Liver (tissue), 8 donors: ENCODE measurements at regions not wholly inside any gene's neighbourhood (a gene's known extent, or its start where the extent isn't known, plus 50 kb on each side); places are given as distances from the start of the nearest gene placed in this dataset.

Experiments
- DNase-seq: peaks from one replicate; pipeline ENCODE4 v3.0.0-alpha.2; 2017; ENCODE audit warnings: low spot score
- H3K27ac ChIP-seq, 2 donors: one replicate each; pipeline ENCODE4 v1.7.0; 2013; ENCODE audit warnings: inconsistent platforms in 2 of 2, low read length in 2 of 2, control low read depth in 1 of 2, low read depth in 1 of 2, mild to moderate bottlenecking in 1 of 2
- H3K27me3 ChIP-seq, 4 donors: one replicate each; pipeline versions ENCODE4 v1.6.1 to v1.7.0; 2013; ENCODE audit warnings: low read length in 3 of 4, inconsistent platforms in 1 of 4, mild to moderate bottlenecking in 1 of 4, moderate library complexity in 1 of 4; ENCODE audit not compliant: control insufficient read depth in 4 of 4, insufficient read depth in 4 of 4
- H3K36me3 ChIP-seq, 4 donors: one replicate each; pipeline versions ENCODE4 v1.6.1 to v1.7.0; 2013; ENCODE audit warnings: low read length in 3 of 4, mild to moderate bottlenecking in 3 of 4, low read depth in 1 of 4, moderate library complexity in 1 of 4; ENCODE audit not compliant: control insufficient read depth in 4 of 4, insufficient read depth in 3 of 4
- H3K4me1 ChIP-seq, 4 donors: one replicate each; pipeline versions ENCODE4 v1.6.1 to v1.7.0; 2013; ENCODE audit warnings: low read length in 3 of 4, mild to moderate bottlenecking in 3 of 4, moderate library complexity in 1 of 4; ENCODE audit not compliant: control insufficient read depth in 4 of 4, insufficient read depth in 4 of 4
- H3K4me3 ChIP-seq, 3 donors: one replicate each; pipeline versions ENCODE4 v1.6.1 to v1.7.0; 2013; ENCODE audit warnings: low read length in 3 of 3, control low read depth in 1 of 3, low read depth in 1 of 3, mild to moderate bottlenecking in 1 of 3
- H3K9ac ChIP-seq, 2 donors: one replicate each; pipeline ENCODE4 v1.7.0; 2013; ENCODE audit warnings: low read length in 2 of 2, mild to moderate bottlenecking in 2 of 2, moderate library complexity in 2 of 2, control low read depth in 1 of 2, low read depth in 1 of 2
- H3K9me3 ChIP-seq, 4 donors: one replicate each; pipeline versions ENCODE4 v1.6.1 to v1.7.0; 2013; ENCODE audit warnings: low read length in 3 of 4; ENCODE audit not compliant: control insufficient read depth in 4 of 4
- CTCF ChIP-seq: fragments of 150-350 bp; IDR thresholded peaks from 2 replicates; pipeline ENCODE4 v1.5.1; 2017; ENCODE audit warnings: improper control_type of control experiment, low read depth, low read length; ENCODE audit not compliant: missing input control
- EGR1 ChIP-seq, 2 donors: IDR thresholded peaks; 2 replicates each; pipeline ENCODE4 v1.6.1; 2016 to 2018; ENCODE audit warnings: antibody characterized with exemption in 2 of 2, low read depth in 2 of 2
- FOXA1 ChIP-seq: IDR thresholded peaks from 2 replicates; pipeline ENCODE4 v1.6.1; 2016; ENCODE audit warnings: antibody characterized with exemption
- GABPA ChIP-seq, 2 donors: IDR thresholded peaks in 1 of 2; conservative IDR thresholded peaks in 1 of 2; 2 replicates each; pipeline ENCODE4 v1.6.1; 2016; ENCODE audit warnings: antibody characterized with exemption in 2 of 2, mild to moderate bottlenecking in 1 of 2, moderate library complexity in 1 of 2
- HNF4A ChIP-seq, 2 donors: conservative IDR thresholded peaks; 2 replicates each; pipeline ENCODE4 v1.6.1; 2016; ENCODE audit warnings: antibody characterized with exemption in 2 of 2, mild to moderate bottlenecking in 2 of 2
- HNF4G ChIP-seq: IDR thresholded peaks from 2 replicates; pipeline ENCODE4 v1.6.1; 2016; ENCODE audit warnings: antibody characterized with exemption
- JUND ChIP-seq, 2 donors: IDR thresholded peaks; 2 replicates each; pipeline ENCODE4 v1.6.1; 2016; ENCODE audit warnings: antibody characterized with exemption in 2 of 2
- MAX ChIP-seq: IDR thresholded peaks from 2 replicates; pipeline ENCODE4 v1.6.1; 2016; ENCODE audit warnings: antibody characterized with exemption
- NR2F2 ChIP-seq: IDR thresholded peaks from 2 replicates; pipeline ENCODE4 v1.6.1; 2016; ENCODE audit warnings: antibody characterized with exemption
- RAD21 ChIP-seq, 2 donors: IDR thresholded peaks; 2 replicates each; pipeline ENCODE4 v1.6.1; 2016; ENCODE audit warnings: antibody characterized with exemption in 2 of 2, mild to moderate bottlenecking in 2 of 2
- RXRA ChIP-seq, 2 donors: IDR thresholded peaks; 2 replicates each; pipeline ENCODE4 v1.6.1; 2017 to 2018; ENCODE audit warnings: antibody characterized with exemption in 2 of 2, mild to moderate bottlenecking in 1 of 2
- SP1 ChIP-seq: IDR thresholded peaks from 2 replicates; pipeline ENCODE4 v1.6.1; 2018; ENCODE audit warnings: antibody characterized with exemption, mild to moderate bottlenecking
- TAF1 ChIP-seq: conservative IDR thresholded peaks from 2 replicates; pipeline ENCODE4 v1.6.1; 2016; ENCODE audit warnings: antibody characterized with exemption, mild to moderate bottlenecking
- YY1 ChIP-seq: IDR thresholded peaks from 2 replicates; pipeline ENCODE4 v1.6.1; 2016; ENCODE audit warnings: antibody characterized with exemption, mild to moderate bottlenecking
- WGBS: extraction: QIAGEN DNeasy Blood & Tissue Kit; methylation state at CpG from one replicate; pipeline ENCODE4 v1.1.7; 2013; 5-methylcytosine and 5-hydroxymethylcytosine counted together
- TF ChIP-seq, protein P1 (sequence below): IDR thresholded peaks from 2 replicates; pipeline ENCODE4 v1.6.1; 2016; ENCODE audit warnings: antibody characterized with exemption
- donor health status: healthy.
- donor health status: healthy.
- donor health status: healthy.
- donor health status: healthy.
- donor health status: healthy.

- Histone ChIP-seq H3K27me3 (no peaks in the 10 kb centered on the region), H3K9ac (no peak overlapping the region), H3K9me3 (no peaks in the 10 kb centered on the region), H3K4me1 (no peaks in the 10 kb centered on the region), H3K36me3 (no peaks in the 10 kb centered on the region), H3K27ac (no peak overlapping the region), H3K4me3 (no peak overlapping the region)
- WGBS, result 91% methylated on average over 10 of the region's 10 CpGs
- no peak for TF ChIP-seq RXRA (IDR thresholded peaks at IDR 0.05)
- no peak for TF ChIP-seq NR2F2
- TF ChIP-seq CTCF, result no peak
- TF ChIP-seq JUND (IDR thresholded peaks at IDR 0.05), result no peak
- TF ChIP-seq MAX, result no peak
- no peak for TF ChIP-seq FOXA1
- TF ChIP-seq EGR1 (IDR thresholded peaks at IDR 0.05; ENCODE audit: low read depth in 2 of 2), result no peak
- no peak for TF ChIP-seq SP1
- no peak for TF ChIP-seq HNF4G
- TF ChIP-seq RAD21 (IDR thresholded peaks at IDR 0.05), result no peak
- TF ChIP-seq, protein P1, sequence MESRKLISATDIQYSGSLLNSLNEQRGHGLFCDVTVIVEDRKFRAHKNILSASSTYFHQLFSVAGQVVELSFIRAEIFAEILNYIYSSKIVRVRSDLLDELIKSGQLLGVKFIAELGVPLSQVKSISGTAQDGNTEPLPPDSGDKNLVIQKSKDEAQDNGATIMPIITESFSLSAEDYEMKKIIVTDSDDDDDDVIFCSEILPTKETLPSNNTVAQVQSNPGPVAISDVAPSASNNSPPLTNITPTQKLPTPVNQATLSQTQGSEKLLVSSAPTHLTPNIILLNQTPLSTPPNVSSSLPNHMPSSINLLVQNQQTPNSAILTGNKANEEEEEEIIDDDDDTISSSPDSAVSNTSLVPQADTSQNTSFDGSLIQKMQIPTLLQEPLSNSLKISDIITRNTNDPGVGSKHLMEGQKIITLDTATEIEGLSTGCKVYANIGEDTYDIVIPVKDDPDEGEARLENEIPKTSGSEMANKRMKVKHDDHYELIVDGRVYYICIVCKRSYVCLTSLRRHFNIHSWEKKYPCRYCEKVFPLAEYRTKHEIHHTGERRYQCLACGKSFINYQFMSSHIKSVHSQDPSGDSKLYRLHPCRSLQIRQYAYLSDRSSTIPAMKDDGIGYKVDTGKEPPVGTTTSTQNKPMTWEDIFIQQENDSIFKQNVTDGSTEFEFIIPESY, result no peak
- TF ChIP-seq GABPA (IDR thresholded peaks at IDR 0.05 in 1 of 2, conservative IDR thresholded peaks at IDR 0.05 in 1 of 2), result no peak
- TF ChIP-seq HNF4A (conservative IDR thresholded peaks at IDR 0.05), result no peak
- no peak for TF ChIP-seq TAF1
- no peak for DNase-seq
Observed at GRCh38 chr7:25385506-25386136, 157.3 kb upstream of the NPVF start.

- WGBS, result 81% methylated on average over 6 of the region's 6 CpGs
- DNase-seq, result no peak
- Histone ChIP-seq H3K27me3 (no peaks in the 10 kb centered on the region), H3K4me3 (no peak overlapping the region), H3K9ac (no peak overlapping the region), H3K9me3 (no peaks in the 10 kb centered on the region), H3K27ac (no peak overlapping the region), H3K36me3 (no peaks in the 10 kb centered on the region), H3K4me1 (no peaks in the 10 kb centered on the region)
- TF ChIP-seq NR2F2 (no peak), FOXA1 (no peak), CTCF (no peak), HNF4A (conservative IDR thresholded peaks at IDR 0.05) (no peak), HNF4G (no peak), GABPA (IDR thresholded peaks at IDR 0.05 in 1 of 2, conservative IDR thresholded peaks at IDR 0.05 in 1 of 2) (no peak), RXRA (IDR thresholded peaks at IDR 0.05) (no peak), YY1 (no peak)
- TF ChIP-seq, protein P1, result no peak
Observed at GRCh38 chr7:25386311-25386744, 158.0 kb upstream of the NPVF start.
